ENCODE measurements at regions not wholly inside any gene's neighbourhood (a gene's known extent, or its start where the extent isn't known, plus 50 kb on each side); places are given as distances from the start of the nearest gene placed in this dataset.
A peak's percentile ranks its signal among the peaks of the same experiment; 100 is the strongest.

DNA sequence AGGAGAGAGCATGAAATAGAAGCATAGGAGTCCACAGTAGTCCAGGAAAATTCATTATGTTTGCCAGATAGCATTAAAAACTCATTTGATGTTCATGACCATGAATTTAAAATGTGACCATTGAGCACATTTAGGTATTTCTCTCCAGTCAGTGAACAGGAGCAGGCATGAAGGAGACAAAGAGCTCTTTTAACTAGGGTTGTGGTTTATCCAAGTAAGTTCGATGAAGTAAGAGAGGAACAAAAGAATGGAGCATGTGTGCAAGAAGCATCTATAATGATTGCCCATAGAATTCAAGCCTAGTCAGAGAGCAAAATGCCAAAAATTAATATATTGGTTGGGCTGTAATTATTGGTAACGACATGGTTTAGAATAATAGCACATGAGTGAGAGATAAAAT, 342.1 kb upstream of the CCDC54 start:
- no peak for DNase-seq

GRCh38 chr3:107044677-107045076, 332.6 kb upstream of the CCDC54 start:
- no peak for DNase-seq

GRCh38 chr3:107045791-107046190, 331.4 kb upstream of the CCDC54 start:
- no peak for DNase-seq

DNA sequence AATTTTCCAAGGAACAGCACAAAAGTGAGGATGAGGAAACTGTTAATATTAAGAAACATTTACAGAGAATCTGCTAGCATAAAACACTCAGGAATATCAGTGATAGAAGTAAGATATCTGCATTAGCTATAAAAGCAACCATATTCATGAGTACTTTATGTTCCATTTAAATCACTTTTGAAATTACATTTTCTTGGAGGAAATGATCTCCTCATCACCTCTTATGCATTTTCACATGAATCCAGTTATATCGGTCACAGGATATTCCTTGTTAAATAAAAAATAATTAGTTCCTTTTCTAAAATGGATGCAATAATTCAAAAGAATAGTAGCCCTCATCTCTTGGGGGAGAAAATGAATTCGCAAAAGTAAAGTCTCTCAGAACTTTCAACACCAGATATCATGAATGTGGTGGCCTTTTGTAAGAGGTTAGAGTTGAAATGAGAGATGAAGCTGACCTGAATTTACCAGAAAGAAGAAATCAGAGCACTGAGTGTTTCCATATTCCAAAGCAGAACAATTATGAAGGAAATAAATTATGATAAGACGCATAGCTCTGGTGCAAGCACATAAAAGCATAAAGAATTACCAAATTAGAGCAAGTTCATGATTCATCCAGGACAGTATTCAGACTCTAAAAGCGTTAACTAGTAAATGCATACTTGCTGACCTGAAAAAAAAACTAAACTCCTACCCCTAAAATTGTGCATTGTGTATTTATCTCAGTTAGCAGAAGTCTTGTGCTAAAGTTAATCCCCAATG, 321.9 kb upstream of the CCDC54 start:
- no peak for DNase-seq

DNA sequence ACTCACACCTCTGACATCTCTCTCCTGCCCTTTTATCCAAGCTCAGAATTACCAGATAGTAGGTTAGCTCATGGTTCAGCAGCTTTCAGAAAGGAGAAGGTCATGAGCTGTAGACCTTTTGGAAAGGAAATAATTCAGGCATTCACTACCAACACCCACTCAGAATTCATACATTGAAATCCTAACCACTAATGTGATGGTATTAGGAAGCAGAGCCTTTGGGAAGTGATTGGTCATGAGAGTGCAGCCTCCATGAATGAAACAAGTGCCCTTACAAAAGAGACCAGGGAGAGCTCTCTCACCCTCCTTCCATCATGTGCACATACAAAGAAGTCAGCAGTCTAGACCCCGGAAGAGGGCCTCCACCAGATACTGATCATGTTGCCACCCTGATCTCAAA, 315.8 kb upstream of the CCDC54 start:
- no peak for DNase-seq

DNA sequence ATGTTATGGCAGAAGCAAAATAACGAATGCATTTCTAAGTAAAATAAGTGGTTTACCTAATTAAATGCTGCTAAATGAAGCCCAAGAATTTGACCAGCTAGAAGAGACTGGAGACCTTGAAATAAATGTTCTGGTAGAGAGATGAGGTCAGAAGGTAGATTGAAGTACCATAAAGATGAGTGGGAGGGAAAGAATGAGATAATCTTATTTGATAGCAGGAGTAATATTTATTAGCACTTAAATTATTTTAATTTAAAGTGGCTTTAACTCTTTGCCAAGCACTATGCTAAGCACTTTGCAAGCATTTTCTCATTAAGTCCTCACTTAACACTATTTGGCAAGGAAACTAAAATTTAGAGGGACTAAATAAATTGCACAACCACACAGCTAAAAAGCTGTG, 314.9 kb upstream of the CCDC54 start:
- DNase-seq, result no peak

DNA sequence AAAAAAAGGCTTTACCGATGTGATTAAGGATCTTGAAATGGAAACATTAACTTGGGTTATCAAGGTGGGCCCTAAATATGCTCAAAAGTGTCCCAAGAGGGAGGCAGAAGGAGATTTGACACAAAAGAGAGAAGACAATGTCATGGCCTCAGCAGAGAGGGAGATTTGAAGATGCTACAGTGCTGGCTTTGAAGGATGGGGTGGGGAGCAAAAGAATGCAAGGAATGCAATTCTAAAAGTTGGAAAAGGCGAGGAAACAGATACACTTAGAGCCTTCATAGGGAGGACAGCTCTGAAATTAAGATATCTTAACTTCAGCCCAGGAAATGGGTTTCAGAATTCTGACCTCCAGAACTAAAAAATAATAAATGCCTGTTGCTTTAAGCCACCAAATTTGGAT, 314.5 kb upstream of the CCDC54 start:
- peak; percentile 53 for DNase-seq

DNA sequence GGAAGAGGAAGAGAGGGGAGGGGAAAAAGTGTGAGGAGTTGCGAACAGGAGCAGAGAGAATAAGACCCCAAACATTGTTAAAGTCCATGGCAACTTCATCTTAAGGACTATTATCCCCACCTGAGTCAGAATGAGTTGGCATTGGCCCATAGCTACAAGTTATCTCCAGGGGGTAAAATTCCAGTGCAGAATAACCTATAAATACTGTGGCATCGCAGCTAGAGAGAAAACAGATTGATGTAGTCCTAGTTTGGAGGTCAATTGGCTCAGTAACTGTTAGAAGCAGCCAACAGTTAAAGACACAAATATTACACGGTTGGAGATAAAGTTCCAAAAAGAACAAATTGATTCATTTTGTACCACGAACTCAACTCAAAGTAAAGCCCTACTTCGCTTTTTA, 313.9 kb upstream of the CCDC54 start:
- peak; percentile 63 for DNase-seq

DNA sequence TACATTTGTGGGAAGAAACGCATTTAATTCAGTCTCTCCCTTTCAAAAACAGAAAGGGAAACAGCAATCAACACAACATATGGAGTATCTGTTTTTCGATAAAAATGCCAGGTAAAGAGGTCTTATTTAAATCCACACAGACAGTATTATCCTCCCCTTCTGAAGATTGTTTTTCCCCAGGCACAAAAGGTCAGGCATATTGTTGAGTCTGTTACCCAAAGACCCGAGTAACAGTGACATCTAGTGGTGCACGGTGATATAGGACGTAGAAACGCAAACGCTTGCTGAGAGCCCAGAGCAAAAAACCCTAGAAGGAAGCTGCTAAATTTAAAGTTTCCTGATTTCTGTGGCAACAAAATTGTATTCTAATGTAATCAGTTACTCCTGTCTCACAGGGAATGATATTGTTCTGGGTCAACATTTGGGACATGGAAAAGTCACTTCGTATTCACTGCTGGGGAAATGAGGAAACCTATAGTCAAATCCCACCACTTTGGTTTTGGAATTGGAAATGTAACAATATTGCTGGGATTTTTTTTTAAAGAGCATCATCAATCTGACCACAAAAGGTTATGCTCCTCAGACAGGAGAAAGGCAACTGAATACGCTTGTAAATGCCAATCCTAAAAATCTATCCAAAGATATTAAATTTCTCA, 312.7 kb upstream of the CCDC54 start:
- peak; percentile 82 for DNase-seq

DNA sequence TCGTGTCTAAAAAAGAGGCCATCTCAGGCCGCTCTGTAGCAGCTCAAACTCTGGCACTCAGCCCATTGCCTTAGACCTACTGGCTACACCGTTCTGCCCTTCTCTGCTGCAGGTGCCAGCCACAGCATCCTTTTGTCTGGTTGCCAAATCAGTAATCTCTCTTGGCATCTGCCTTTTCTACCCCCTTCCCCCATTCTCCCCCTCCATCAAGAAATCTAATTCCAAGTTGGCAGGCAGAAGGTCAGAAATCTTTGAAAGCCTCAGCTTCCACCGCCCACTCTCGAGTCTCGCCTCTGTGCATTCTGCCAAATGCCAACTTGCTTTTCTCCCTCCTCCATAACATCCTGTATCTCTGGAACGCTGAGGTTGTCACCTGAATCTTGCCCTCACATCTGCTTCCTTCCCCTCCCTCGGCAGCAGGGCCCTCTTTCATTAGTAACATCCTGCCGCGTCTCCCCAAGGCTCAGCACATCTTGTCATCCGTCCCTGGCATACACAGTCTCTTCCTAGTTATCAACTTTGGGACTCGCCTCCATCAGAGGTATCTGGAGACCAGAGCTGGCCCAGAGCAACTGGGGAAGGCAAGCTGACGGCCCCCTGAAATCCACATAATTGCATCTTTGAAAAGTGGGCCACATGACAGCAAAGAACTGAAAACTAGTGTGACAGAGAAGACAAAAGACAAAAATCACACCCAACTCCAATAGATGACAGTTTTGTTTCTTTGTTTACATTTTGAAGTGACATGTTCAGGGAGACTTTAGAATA, 312.0 kb upstream of the CCDC54 start:
- no peak for DNase-seq

DNA sequence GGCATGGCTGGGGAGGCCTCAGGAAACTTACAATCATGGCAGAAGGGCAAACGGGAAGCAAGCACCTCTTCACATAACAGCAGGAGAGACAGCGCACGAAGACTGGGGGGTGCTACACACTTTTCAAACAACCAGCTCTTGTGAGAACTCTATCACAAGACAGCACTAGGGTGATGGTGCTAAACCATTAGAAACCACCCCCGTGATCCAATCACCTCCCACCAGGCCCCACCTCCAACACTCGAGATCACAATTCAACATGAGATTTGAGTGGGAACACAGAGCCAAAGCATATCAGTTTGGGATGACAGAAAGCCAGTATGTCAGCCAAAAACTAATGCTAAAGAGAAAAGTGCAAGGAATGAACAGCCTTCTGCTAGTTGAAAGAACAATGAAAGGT, 309.8 kb upstream of the CCDC54 start:
- no peak for DNase-seq

- DNase-seq, result peak; percentile 91
Observed at GRCh38 chr3:107068980-107069379, 308.3 kb upstream of the CCDC54 start.

GRCh38 chr3:107076946-107077345, 300.3 kb upstream of the CCDC54 start:
- no peak for DNase-seq

GRCh38 chr3:107077391-107077790, 299.8 kb upstream of the CCDC54 start:
- DNase-seq, result no peak

GRCh38 chr3:107082527-107082926, 294.7 kb upstream of the CCDC54 start:
- DNase-seq, result peak; percentile 59

- no peak for DNase-seq
Observed at GRCh38 chr3:107085261-107085660, 292.0 kb upstream of the CCDC54 start.

DNA sequence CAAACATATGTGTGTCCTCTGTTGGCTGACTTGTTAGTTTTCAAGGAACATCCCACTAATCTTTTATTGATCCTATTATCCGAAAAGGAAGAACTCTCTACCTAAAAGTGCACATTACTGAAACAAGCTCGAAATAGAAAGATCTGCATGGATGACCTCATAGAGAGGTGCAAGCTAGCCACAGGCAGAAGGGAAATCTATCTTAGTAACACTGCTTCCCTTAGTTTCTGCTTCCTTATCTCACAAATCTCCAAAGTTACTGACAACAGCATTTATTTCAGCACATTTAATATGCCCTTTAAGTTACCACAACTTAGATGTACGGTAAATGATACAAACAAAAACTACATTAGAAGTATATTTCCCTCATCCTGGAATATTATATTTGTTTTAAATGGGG, 285.1 kb upstream of the CCDC54 start:
- no peak for DNase-seq

GRCh38 chr3:107098864-107099263, 278.4 kb upstream of the CCDC54 start:
- DNase-seq, result no peak

- DNase-seq, result no peak
Observed at GRCh38 chr3:107100137-107100536, 277.1 kb upstream of the CCDC54 start.

DNA sequence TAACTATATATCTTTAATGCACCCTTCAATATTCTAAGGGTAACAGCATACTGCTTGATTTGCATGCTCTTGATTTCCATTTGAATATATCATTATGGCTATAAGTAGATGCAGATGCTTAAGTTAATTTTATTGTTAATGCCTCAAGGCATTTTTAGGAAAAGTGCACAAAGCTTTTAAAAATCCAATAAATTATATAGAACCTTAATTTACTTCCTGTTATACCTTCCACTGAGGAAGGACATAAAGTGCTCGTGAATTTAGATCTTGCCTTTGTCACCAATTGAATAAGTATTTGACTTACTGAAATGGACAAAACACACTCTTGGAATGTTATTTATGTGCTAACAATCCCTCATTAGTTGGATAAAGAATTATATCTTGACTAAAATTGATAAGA, 276.7 kb upstream of the CCDC54 start:
- no peak for DNase-seq

DNA sequence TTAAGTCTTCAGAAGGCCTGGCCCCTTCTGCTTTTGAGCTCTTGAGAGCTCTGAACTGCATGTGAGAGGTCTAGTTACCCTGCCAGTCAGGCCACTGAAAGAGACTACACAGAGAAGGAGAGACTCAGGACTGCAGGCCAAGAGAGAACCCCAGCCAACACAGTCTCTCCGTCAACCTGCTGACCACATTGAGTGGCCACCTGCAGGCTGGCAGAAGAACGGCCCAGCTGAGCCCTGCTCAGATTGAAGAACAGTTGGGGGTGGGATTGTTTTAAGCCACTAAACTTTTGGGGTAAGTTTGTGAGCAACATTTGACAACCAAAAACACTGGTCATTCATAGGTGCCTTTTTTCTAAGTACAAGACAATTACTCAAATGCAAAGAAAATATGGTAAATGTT, 273.5 kb upstream of the CCDC54 start:
- no peak for DNase-seq

- DNase-seq, result peak; percentile 73
Observed at GRCh38 chr3:107106316-107106715, 270.9 kb upstream of the CCDC54 start.

DNA sequence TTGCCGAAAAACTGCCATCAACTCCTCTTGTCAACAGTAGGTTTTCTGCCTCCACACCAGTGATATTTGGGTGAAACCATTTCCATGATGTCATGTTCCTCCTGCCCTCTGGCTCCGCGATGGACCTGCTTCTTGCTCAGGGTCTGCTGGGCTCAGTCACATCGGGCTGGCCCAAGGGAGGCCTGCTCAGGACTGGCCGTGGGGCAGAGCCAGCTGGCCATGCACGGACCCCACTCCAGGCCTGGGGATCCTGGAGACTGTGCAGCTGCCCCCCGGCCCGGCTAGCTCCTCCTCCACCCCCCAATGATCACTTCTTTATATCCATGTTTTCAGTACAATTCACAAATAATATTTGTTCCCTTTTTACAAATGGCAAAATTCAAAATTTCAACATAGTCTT, 270.3 kb upstream of the CCDC54 start:
- DNase-seq, result no peak
